Choroid plexus epithelial cell (primary cell): ENCODE measurements at regions not wholly inside any gene's neighbourhood (a gene's known extent, or its start where the extent isn't known, plus 50 kb on each side); places are given as distances from the start of the nearest gene placed in this dataset.
A peak's percentile ranks its signal among the peaks of the same experiment; 100 is the strongest.

Source experiments
- DNase-seq: peaks from one replicate; pipeline ENCODE4 v3.0.0-alpha.2; 2010; ENCODE audit warnings: low read depth
- H3K4me3 ChIP-seq: 2 replicates; pipeline ENCODE4 v1.5.1; 2011; ENCODE audit warnings: low read depth, mild to moderate bottlenecking, control low read depth, low read length, moderate library complexity
- CTCF ChIP-seq: conservative IDR thresholded peaks from 2 replicates; pipeline ENCODE4 v1.5.1; 2011; ENCODE audit warnings: low read depth, mild to moderate bottlenecking, control low read depth, inconsistent platforms, low read length, moderate library complexity

GRCh38 chr21:24096651-24097050 lies 1510.6 kb downstream of the MRPL39 start:
- DNase-seq, result no peak
- TF ChIP-seq CTCF, result no peak
- no peak overlapping the region for H3K4me3 ChIP-seq

DNA sequence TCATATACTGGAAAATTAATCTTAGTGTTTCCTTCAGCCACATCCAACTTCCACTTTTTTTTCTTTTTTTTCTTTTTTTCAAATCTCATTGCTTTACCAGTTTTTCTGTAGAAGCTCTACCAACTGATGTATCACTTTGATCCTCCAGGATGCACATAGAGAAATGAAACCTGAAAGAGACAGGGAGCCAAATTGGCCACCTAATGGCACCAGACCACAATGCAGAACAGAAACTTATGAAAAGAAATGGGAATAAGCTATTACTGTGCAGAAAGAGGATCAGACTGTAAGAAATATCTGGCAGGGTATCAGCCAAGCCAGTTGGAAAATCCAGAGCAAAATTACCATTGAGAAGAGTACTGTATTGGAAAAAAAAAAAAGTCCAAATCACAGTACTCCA lies 1514.2 kb downstream of the MRPL39 start:
- no peak overlapping the region for H3K4me3 ChIP-seq
- no peak for DNase-seq
- TF ChIP-seq CTCF, result no peak

GRCh38 chr21:24076179-24076578 lies 1531.1 kb downstream of the MRPL39 start:
- no peak for TF ChIP-seq CTCF

GRCh38 chr21:24055696-24056095 lies 1551.6 kb downstream of the MRPL39 start:
- no peak for TF ChIP-seq CTCF
- DNase-seq, result no peak
- H3K4me3 ChIP-seq, result no peak overlapping the region

More at GRCh38 chr21:24076179-24076578, 1531.1 kb downstream of the MRPL39 start:
- H3K4me3 ChIP-seq, result no peak overlapping the region
- peak; percentile 14 for DNase-seq

- DNase-seq, result no peak
- TF ChIP-seq CTCF, result no peak
- no peak overlapping the region for H3K4me3 ChIP-seq
These were observed 1557.0 kb downstream of the MRPL39 start for GRCh38 chr21:24050231-24050630.

GRCh38 chr21:24046829-24047443 lies 1560.3 kb downstream of the MRPL39 start:
- no peak overlapping the region for H3K4me3 ChIP-seq

More at GRCh38 chr21:24046829-24047443, 1560.3 kb downstream of the MRPL39 start:
- TF ChIP-seq CTCF, result no peak
- DNase-seq, result no peak
